ENCODE measurements at regions not wholly inside any gene's neighbourhood (a gene's known extent, or its start where the extent isn't known, plus 50 kb on each side); places are given as distances from the start of the nearest gene placed in this dataset.

DNA sequence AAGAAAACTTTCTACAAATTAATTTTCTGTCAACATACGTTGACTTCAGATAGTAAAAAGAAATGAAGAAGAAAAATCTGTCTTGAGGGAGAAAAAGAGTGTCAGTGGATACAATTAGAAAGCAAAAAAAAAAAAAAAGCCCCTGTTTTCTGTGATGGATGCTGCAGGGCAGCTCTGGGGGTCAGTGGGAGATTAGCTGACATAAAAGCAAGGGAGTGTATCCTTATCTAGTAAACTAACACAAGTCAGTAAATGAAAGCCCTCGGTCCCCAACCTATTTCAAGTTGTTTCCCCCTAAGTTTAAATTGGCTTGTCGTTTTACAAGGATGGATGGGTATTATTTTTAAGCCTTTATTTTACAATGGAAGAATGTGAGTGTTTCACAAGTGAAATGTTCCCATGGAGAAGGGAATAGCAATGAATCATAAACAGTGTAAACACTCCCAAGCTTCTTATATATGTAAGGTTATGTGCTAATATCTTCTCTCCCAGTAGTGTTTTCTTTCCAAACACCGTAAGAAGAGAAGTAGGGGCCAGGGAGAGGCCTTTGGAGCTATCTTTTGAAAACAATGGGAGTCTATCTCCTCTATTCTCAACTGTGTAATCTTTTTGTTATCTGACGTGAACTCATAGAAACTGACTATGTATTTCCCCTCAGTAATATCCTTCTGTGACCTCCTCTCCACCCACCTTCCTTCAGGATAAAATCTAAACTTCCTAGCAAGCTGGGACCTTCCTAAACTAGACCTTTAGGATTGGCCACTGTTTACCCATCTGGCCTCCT is 347.7 kb downstream of the FBXO8 start:
- Histone ChIP-seq H3K4me3 (ENCODE audit: low read length in 2 of 2) (no peak overlapping the region), H3K27me3 (ENCODE audit: control insufficient read depth in 2 of 2, insufficient read depth in 1 of 2, low read length in 1 of 2) (no peaks in the 10 kb centered on the region), H3K36me3 (ENCODE audit: control insufficient read depth in 2 of 2, insufficient read depth in 2 of 2, low read length in 1 of 2) (no peaks in the 10 kb centered on the region), H3K9me3 (ENCODE audit: control insufficient read depth in 2 of 2, insufficient read depth in 1 of 2, low read length in 1 of 2) (no peaks in the 10 kb centered on the region), H3K4me1 (ENCODE audit: control insufficient read depth in 2 of 2, insufficient read depth in 2 of 2, low read length in 2 of 2) (no peaks in the 10 kb centered on the region), H3K27ac (ENCODE audit: low read depth in 1 of 2, low read length in 1 of 2) (no peak overlapping the region)
- WGBS: 57% methylated on average over 5 of the region's 5 CpGs
- DNase-seq (ENCODE audit: low read depth in 6 of 9, low spot score in 9 of 9): no peak

DNA sequence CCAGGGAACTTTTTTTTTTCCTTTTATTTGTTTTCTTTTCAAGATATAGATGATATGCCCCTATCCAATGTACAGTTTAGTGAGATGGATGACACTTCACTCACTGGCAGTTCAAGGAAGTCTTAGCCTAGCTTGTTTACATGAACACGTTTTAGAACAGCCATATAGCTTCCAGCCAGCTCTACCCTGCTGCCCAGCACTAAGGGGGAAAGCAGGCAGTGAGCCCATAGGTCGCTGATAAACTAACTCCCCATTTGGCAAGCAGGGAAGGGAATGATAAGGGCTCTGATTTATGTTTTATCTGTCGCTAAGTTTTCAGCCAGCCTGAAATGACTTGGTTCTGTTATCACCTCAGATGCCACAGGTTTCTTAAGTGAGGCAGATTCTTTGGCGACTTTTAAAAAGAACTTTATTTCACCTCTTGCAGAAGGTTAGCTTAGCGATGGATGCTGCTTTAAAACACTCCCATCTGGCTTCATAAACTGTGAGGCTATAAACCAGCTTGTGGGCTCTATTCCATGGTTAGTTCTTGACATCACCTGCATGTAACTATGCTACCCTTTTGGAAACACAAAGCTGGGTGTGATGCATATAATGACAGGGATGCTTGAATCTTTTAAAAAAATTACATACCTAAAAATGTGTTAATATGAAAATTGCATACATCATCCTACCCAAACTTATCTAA is 348.4 kb downstream of the FBXO8 start:
- Histone ChIP-seq H3K27me3 (ENCODE audit: control insufficient read depth in 2 of 2, insufficient read depth in 1 of 2, low read length in 1 of 2) (no peaks in the 10 kb centered on the region), H3K9me3 (ENCODE audit: control insufficient read depth in 2 of 2, insufficient read depth in 1 of 2, low read length in 1 of 2) (no peaks in the 10 kb centered on the region), H3K4me3 (ENCODE audit: low read length in 2 of 2) (no peak overlapping the region), H3K4me1 (ENCODE audit: control insufficient read depth in 2 of 2, insufficient read depth in 2 of 2, low read length in 2 of 2) (no peaks in the 10 kb centered on the region), H3K27ac (ENCODE audit: low read depth in 1 of 2, low read length in 1 of 2) (no peak overlapping the region), H3K36me3 (ENCODE audit: control insufficient read depth in 2 of 2, insufficient read depth in 2 of 2, low read length in 1 of 2) (no peaks in the 10 kb centered on the region)
- 18% methylated on average over 5 of the region's 5 CpGs for WGBS
- no peak for DNase-seq (ENCODE audit: low read depth in 6 of 9, low spot score in 9 of 9)

DNA sequence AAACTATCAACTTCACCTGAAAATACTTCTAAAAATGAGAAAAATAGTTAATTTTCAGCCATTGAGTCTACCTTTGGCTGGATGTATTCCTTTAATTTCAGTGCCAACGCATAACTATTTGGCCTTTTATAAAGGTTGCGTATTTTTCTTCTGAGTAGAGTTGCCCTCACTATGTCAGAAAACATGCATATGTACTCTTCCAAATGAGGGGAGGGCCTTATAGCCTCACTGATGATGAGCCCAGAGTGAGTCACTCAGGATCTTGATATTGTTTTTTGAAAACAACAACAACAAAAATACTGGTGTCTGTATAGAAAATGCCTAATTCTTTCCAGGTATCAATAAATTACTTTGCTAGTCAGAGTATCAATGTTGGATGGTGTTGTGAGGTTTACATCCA is 349.3 kb downstream of the FBXO8 start:
- DNase-seq (ENCODE audit: low read depth in 6 of 9, low spot score in 9 of 9): no peak
- no peaks in the 10 kb centered on the region for H3K27me3 ChIP-seq (ENCODE audit: control insufficient read depth in 2 of 2, insufficient read depth in 1 of 2, low read length in 1 of 2)
- no peaks in the 10 kb centered on the region for H3K4me1 ChIP-seq (ENCODE audit: control insufficient read depth in 2 of 2, insufficient read depth in 2 of 2, low read length in 2 of 2)
- WGBS: 48% methylated on average over 2 of the region's 2 CpGs
- H3K4me3 ChIP-seq (ENCODE audit: low read length in 2 of 2): no peak overlapping the region
- no peaks in the 10 kb centered on the region for H3K9me3 ChIP-seq (ENCODE audit: control insufficient read depth in 2 of 2, insufficient read depth in 1 of 2, low read length in 1 of 2)
- no peaks in the 10 kb centered on the region for H3K36me3 ChIP-seq (ENCODE audit: control insufficient read depth in 2 of 2, insufficient read depth in 2 of 2, low read length in 1 of 2)
- no peak overlapping the region for H3K27ac ChIP-seq (ENCODE audit: low read depth in 1 of 2, low read length in 1 of 2)

DNA sequence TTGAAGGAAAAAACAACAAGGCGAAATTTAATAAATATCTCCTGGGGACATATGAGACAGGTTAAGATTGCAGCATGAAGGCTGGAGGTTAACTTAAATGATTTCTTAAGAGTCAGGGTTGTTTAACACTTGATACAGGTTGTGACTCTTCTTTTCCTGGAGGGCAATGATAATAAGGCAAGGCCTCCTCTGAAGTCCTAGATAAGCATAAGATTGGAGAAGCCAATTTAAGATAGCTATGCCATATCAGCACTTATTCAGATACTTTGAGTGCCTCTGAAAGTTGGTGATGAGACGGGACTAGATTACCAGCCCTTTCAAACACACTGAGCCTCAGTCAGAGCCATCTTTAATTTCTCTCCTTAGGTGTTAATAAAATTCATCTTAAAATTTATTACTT is 350.8 kb downstream of the FBXO8 start:
- Histone ChIP-seq H3K4me3 (ENCODE audit: low read length in 2 of 2) (no peak overlapping the region), H3K9me3 (ENCODE audit: control insufficient read depth in 2 of 2, insufficient read depth in 1 of 2, low read length in 1 of 2) (no peaks in the 10 kb centered on the region), H3K36me3 (ENCODE audit: control insufficient read depth in 2 of 2, insufficient read depth in 2 of 2, low read length in 1 of 2) (no peaks in the 10 kb centered on the region), H3K27me3 (ENCODE audit: control insufficient read depth in 2 of 2, insufficient read depth in 1 of 2, low read length in 1 of 2) (no peaks in the 10 kb centered on the region), H3K27ac (ENCODE audit: low read depth in 1 of 2, low read length in 1 of 2) (no peak overlapping the region), H3K4me1 (ENCODE audit: control insufficient read depth in 2 of 2, insufficient read depth in 2 of 2, low read length in 2 of 2) (no peaks in the 10 kb centered on the region)
- WGBS: 95% methylated on average over 2 of the region's 2 CpGs
- DNase-seq (ENCODE audit: low read depth in 6 of 9, low spot score in 9 of 9): no peak

DNA sequence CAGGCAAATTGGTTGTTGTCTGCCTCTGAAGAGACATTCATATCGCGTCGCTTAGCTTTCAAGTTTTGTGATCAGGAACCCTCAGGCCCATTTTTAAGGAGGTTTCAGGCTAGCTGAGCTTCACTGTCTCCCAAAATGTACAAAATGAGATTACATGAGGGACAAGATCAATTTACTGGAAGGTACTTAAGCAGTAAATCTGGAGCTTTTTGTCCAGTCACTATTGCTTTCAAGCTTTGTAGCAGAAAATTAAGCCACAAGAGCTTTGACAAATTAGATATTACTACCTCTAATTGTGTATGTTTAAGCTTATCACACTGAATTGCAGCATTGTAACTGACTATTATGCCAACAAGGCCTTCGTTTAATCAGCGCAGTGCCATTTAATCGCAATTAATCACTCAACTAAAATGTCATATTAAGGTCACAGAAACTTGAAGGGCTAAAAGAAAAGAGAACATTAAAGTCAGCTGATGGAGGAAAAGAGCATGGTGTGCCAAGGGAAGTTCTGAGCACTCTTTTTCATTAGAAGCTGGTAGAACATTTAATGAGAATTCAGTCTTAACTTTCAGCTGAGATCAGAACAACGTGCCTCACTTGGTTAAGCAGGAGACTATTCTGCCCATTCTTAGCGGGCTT is 353.0 kb downstream of the FBXO8 start:
- WGBS: 94% methylated on average over 8 of the region's 8 CpGs
- H3K27me3 ChIP-seq (ENCODE audit: control insufficient read depth in 2 of 2, insufficient read depth in 1 of 2, low read length in 1 of 2): no peaks in the 10 kb centered on the region
- no peak for DNase-seq (ENCODE audit: low read depth in 6 of 9, low spot score in 9 of 9)
- no peaks in the 10 kb centered on the region for H3K36me3 ChIP-seq (ENCODE audit: control insufficient read depth in 2 of 2, insufficient read depth in 2 of 2, low read length in 1 of 2)
- H3K4me1 ChIP-seq (ENCODE audit: control insufficient read depth in 2 of 2, insufficient read depth in 2 of 2, low read length in 2 of 2): no peaks in the 10 kb centered on the region
- no peak overlapping the region for H3K27ac ChIP-seq (ENCODE audit: low read depth in 1 of 2, low read length in 1 of 2)
- H3K4me3 ChIP-seq (ENCODE audit: low read length in 2 of 2): no peak overlapping the region
- H3K9me3 ChIP-seq (ENCODE audit: control insufficient read depth in 2 of 2, insufficient read depth in 1 of 2, low read length in 1 of 2): no peaks in the 10 kb centered on the region

DNA sequence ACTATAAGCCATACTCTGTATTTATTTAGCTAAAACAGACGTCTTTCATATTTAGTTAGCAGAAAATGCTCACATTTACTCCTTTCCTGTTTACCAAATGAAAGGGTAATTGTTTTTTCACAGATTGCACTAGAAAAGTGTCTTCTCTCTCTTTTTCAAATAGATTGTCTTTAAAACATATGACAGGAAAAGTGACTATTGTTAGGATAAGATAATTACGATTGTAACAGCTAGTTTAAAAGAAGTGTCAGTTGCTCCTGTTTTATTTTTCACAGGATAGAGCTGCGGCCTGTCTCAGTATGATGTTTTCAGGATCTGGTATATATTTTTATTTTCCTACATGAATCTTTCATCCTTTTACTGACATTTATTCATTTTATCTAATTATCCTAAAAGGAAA is 353.5 kb downstream of the FBXO8 start:
- H3K4me1 ChIP-seq (ENCODE audit: control insufficient read depth in 2 of 2, insufficient read depth in 2 of 2, low read length in 2 of 2): no peaks in the 10 kb centered on the region
- no peak for DNase-seq (ENCODE audit: low read depth in 6 of 9, low spot score in 9 of 9)
- 87% methylated on average over 3 of the region's 3 CpGs for WGBS

DNA sequence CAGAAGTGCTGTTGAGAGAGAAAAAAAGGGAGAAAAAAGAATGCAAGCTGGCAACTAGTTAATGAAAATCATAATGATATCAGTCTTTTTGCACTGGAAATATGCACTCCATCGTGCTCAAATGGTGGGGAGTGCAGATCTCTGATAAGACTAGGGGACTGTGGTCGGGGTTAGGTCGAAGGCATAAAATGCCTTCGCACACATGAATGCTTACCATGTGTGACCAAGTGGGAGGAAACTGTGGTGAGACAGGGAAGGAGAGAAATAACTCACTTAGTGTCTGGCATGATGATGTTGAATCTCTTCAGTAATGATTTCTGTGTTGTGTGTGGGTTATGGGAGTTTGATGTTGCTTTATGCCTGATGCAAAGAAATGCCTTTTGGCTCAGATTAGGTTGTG is 358.9 kb downstream of the FBXO8 start:
- Histone ChIP-seq H3K4me3 (ENCODE audit: low read length in 2 of 2) (no peak overlapping the region), H3K9me3 (ENCODE audit: control insufficient read depth in 2 of 2, insufficient read depth in 1 of 2, low read length in 1 of 2) (no peaks in the 10 kb centered on the region), H3K36me3 (ENCODE audit: control insufficient read depth in 2 of 2, insufficient read depth in 2 of 2, low read length in 1 of 2) (no peaks in the 10 kb centered on the region), H3K27me3 (ENCODE audit: control insufficient read depth in 2 of 2, insufficient read depth in 1 of 2, low read length in 1 of 2) (no peaks in the 10 kb centered on the region), H3K27ac (ENCODE audit: low read depth in 1 of 2, low read length in 1 of 2) (no peak overlapping the region), H3K4me1 (ENCODE audit: control insufficient read depth in 2 of 2, insufficient read depth in 2 of 2, low read length in 2 of 2) (no peaks in the 10 kb centered on the region)
- DNase-seq (ENCODE audit: low read depth in 6 of 9, low spot score in 9 of 9): no peak
- 4% methylated on average over 4 of the region's 4 CpGs for WGBS

More for the DNA sequence above, 353.5 kb downstream of the FBXO8 start:
- Histone ChIP-seq H3K36me3 (ENCODE audit: control insufficient read depth in 2 of 2, insufficient read depth in 2 of 2, low read length in 1 of 2) (no peaks in the 10 kb centered on the region), H3K27me3 (ENCODE audit: control insufficient read depth in 2 of 2, insufficient read depth in 1 of 2, low read length in 1 of 2) (no peaks in the 10 kb centered on the region), H3K9me3 (ENCODE audit: control insufficient read depth in 2 of 2, insufficient read depth in 1 of 2, low read length in 1 of 2) (no peaks in the 10 kb centered on the region), H3K4me3 (ENCODE audit: low read length in 2 of 2) (no peak overlapping the region), H3K27ac (ENCODE audit: low read depth in 1 of 2, low read length in 1 of 2) (no peak overlapping the region)

DNA sequence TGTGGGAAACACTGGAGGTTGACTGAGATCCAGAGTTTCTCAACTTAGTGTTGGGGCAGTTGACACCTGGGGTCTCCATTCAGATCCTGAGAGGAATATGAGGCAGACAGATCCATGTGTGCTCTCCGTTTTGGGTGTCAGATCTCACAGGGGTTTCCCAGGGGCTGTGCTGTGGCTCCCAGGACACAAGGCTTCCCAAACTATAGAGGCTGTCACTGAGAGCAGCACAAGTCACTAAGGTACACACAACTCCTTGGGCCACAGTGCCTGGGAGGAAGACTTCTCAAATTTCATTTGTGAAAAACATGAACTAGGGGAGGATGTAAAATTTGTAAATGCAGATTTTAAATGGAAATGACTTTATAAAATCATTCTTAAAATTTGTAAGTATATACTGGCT is 363.6 kb downstream of the FBXO8 start:
- Histone ChIP-seq H3K4me3 (ENCODE audit: low read length in 2 of 2) (no peak overlapping the region), H3K9me3 (ENCODE audit: control insufficient read depth in 2 of 2, insufficient read depth in 1 of 2, low read length in 1 of 2) (no peaks in the 10 kb centered on the region), H3K4me1 (ENCODE audit: control insufficient read depth in 2 of 2, insufficient read depth in 2 of 2, low read length in 2 of 2) (no peaks in the 10 kb centered on the region), H3K27ac (ENCODE audit: low read depth in 1 of 2, low read length in 1 of 2) (no peak overlapping the region), H3K36me3 (ENCODE audit: control insufficient read depth in 2 of 2, insufficient read depth in 2 of 2, low read length in 1 of 2) (no peaks in the 10 kb centered on the region), H3K27me3 (ENCODE audit: control insufficient read depth in 2 of 2, insufficient read depth in 1 of 2, low read length in 1 of 2) (no peaks in the 10 kb centered on the region)
- DNase-seq (ENCODE audit: low read depth in 6 of 9, low spot score in 9 of 9): no peak
- WGBS: 67% methylated on average over 1 of the region's 1 CpG

DNA sequence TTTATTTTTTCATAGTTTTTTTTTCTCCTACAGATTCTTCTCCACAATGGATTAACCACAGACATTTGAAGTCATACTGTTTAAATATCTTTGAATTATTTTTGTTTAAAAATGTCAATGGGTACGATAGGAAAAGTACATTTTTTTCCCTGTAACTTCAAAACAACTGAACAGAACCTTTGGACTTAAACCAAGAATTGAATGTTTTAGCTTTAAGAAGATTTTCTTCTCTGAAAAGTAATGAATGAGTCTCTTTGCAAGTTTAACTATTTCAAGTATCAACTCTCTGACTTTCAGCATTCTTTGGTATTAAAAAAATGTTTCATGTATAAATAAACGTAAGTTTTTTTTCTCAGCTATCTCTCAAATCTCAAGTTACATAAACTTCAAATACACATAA is 364.3 kb downstream of the FBXO8 start:
- Histone ChIP-seq H3K9me3 (ENCODE audit: control insufficient read depth in 2 of 2, insufficient read depth in 1 of 2, low read length in 1 of 2) (no peaks in the 10 kb centered on the region), H3K4me1 (ENCODE audit: control insufficient read depth in 2 of 2, insufficient read depth in 2 of 2, low read length in 2 of 2) (no peaks in the 10 kb centered on the region), H3K27ac (ENCODE audit: low read depth in 1 of 2, low read length in 1 of 2) (no peak overlapping the region), H3K36me3 (ENCODE audit: control insufficient read depth in 2 of 2, insufficient read depth in 2 of 2, low read length in 1 of 2) (no peaks in the 10 kb centered on the region), H3K27me3 (ENCODE audit: control insufficient read depth in 2 of 2, insufficient read depth in 1 of 2, low read length in 1 of 2) (no peaks in the 10 kb centered on the region), H3K4me3 (ENCODE audit: low read length in 2 of 2) (no peak overlapping the region)
- no peak for DNase-seq (ENCODE audit: low read depth in 6 of 9, low spot score in 9 of 9)
- WGBS: 83% methylated on average over 2 of the region's 2 CpGs

All from thymus (tissue), 11 donors.